ENCODE measurements at regions not wholly inside any gene's neighbourhood (a gene's known extent, or its start where the extent isn't known, plus 50 kb on each side); places are given as distances from the start of the nearest gene placed in this dataset.

DNA sequence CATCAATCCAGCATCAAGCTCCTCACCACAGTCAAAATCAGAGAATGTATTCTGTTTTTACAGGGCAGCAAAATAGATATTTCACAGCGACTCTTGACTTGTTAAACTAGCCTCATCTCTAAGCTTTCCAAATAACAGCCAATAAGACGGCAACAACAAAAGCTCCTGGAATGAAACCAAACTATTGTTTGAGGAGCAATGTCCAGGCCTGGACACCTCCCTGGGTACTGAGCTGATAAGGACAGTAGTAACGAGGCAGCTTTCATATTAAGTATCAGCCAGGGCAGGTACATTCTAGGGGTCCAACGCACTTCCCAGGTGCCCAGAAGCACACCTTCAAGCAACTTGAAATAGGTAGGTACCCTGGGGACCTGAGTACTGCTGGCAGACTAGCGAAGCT, 260.3 kb downstream of the ENC1 start:
- TF ChIP-seq, protein P1, sequence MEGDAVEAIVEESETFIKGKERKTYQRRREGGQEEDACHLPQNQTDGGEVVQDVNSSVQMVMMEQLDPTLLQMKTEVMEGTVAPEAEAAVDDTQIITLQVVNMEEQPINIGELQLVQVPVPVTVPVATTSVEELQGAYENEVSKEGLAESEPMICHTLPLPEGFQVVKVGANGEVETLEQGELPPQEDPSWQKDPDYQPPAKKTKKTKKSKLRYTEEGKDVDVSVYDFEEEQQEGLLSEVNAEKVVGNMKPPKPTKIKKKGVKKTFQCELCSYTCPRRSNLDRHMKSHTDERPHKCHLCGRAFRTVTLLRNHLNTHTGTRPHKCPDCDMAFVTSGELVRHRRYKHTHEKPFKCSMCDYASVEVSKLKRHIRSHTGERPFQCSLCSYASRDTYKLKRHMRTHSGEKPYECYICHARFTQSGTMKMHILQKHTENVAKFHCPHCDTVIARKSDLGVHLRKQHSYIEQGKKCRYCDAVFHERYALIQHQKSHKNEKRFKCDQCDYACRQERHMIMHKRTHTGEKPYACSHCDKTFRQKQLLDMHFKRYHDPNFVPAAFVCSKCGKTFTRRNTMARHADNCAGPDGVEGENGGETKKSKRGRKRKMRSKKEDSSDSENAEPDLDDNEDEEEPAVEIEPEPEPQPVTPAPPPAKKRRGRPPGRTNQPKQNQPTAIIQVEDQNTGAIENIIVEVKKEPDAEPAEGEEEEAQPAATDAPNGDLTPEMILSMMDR (IDR thresholded peaks at IDR 0.05), result no peak
- no peak for TF ChIP-seq POLR2A (IDR thresholded peaks at IDR 0.05)
- no peaks in the 10 kb centered on the region for H3K27me3 ChIP-seq
- intact Hi-C loops (cut with DNase I; ENCODE audit: low total_unique reads), result no loop called here
- no peaks in the 10 kb centered on the region for H3K9me3 ChIP-seq
- WGBS, 2 donors, result 61 to 72% methylated on average over 4 to 5 of the region's 5 CpGs
- peaks cover 24% of the 10 kb centered on the region for H3K4me1 ChIP-seq
- H3K27ac ChIP-seq, result no peak overlapping the region
- H3K36me3 ChIP-seq (ENCODE audit: low read depth, missing control alignments), result no peaks in the 10 kb centered on the region
- no peak overlapping the region for H3K4me3 ChIP-seq
- DNase-seq, result no peak

- Histone ChIP-seq H3K27me3 (no peaks in the 10 kb centered on the region), H3K4me3 (no peak overlapping the region), H3K36me3 (ENCODE audit: low read depth, missing control alignments) (no peaks in the 10 kb centered on the region), H3K27ac (no peak overlapping the region), H3K4me1 (peaks cover 15% of the 10 kb centered on the region), H3K9me3 (no peaks in the 10 kb centered on the region)
- intact Hi-C loops (cut with DNase I; ENCODE audit: low total_unique reads), result no loop called here
- TF ChIP-seq, protein P1 (IDR thresholded peaks at IDR 0.05), result no peak
- TF ChIP-seq POLR2A (IDR thresholded peaks at IDR 0.05), result no peak
- WGBS, 2 donors, result 88 to 100% methylated on average over 1 of the region's 1 CpG
- no peak for DNase-seq
Observed at GRCh38 chr5:74378464-74378863, 262.1 kb downstream of the ENC1 start.

DNA sequence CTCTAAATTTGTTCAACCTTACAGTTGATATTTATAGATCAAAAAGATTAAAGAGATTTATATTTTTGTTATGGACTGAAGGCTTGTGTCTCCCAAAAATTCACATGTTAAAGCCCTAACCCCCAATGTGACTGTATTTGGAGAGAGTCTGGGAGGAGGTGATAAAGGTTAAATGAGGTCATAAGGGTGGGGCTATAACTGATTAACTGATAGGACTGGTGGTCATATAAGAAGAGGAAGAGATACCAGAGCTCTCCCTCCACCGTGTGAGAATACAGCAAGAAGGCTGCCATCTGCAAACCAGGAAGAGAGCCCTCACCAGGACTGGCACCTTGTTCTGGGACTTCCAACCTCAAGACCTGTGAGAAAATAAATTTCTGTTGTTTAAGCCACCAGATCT, 264.3 kb downstream of the ENC1 start:
- no peak overlapping the region for H3K4me3 ChIP-seq
- WGBS, 2 donors, result 77 to 91% methylated on average over 1 of the region's 1 CpG
- H3K4me1 ChIP-seq, result no peaks in the 10 kb centered on the region
- DNase-seq, result no peak
- no peaks in the 10 kb centered on the region for H3K27me3 ChIP-seq
- H3K36me3 ChIP-seq (ENCODE audit: low read depth, missing control alignments), result no peaks in the 10 kb centered on the region
- TF ChIP-seq, protein P1 (IDR thresholded peaks at IDR 0.05), result no peak
- no peak for TF ChIP-seq POLR2A (IDR thresholded peaks at IDR 0.05)
- no peaks in the 10 kb centered on the region for H3K9me3 ChIP-seq
- intact Hi-C loops (cut with DNase I; ENCODE audit: low total_unique reads), result no loop called here
- H3K27ac ChIP-seq, result no peak overlapping the region

GRCh38 chr5:74375271-74375670, 265.3 kb downstream of the ENC1 start:
- H3K4me3 ChIP-seq, result no peak overlapping the region
- 61 to 84% methylated on average over 2 of the region's 2 CpGs for WGBS, 2 donors
- H3K36me3 ChIP-seq (ENCODE audit: low read depth, missing control alignments), result no peaks in the 10 kb centered on the region
- H3K27me3 ChIP-seq, result no peaks in the 10 kb centered on the region
- intact Hi-C loops (cut with DNase I; ENCODE audit: low total_unique reads), result no loop called here
- DNase-seq, result no peak
- no peaks in the 10 kb centered on the region for H3K9me3 ChIP-seq
- no peak overlapping the region for H3K27ac ChIP-seq
- TF ChIP-seq, protein P1 (IDR thresholded peaks at IDR 0.05), result no peak
- no peak for TF ChIP-seq POLR2A (IDR thresholded peaks at IDR 0.05)
- no peaks in the 10 kb centered on the region for H3K4me1 ChIP-seq

DNA sequence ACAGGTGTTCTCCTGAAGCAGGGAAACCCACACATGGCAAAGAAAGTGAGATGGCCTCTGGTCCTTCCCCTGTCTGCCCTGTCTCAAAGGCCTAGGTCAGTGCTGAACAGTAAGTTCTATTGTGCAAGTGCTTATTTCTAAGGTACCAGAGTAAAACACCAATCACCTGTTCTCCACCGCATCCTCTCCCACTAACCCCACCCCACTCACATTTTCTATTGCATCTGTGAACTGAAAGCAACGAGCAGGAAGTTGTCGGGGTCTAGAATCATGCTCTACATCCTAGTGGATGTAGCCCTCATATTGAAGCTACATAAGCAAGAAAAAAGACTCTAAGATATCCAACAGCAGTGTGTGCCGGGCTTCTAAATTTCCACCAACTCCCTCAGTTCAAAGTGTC, 265.9 kb downstream of the ENC1 start:
- Histone ChIP-seq H3K4me3 (no peak overlapping the region), H3K9me3 (no peaks in the 10 kb centered on the region), H3K27me3 (no peaks in the 10 kb centered on the region), H3K4me1 (no peaks in the 10 kb centered on the region), H3K27ac (no peak overlapping the region), H3K36me3 (ENCODE audit: low read depth, missing control alignments) (no peaks in the 10 kb centered on the region)
- TF ChIP-seq, protein P1 (IDR thresholded peaks at IDR 0.05), result no peak
- TF ChIP-seq POLR2A (IDR thresholded peaks at IDR 0.05), result no peak
- DNase-seq, result no peak
- WGBS, 2 donors, result 90 to 92% methylated on average over 4 of the region's 4 CpGs
- intact Hi-C loops (cut with DNase I; ENCODE audit: low total_unique reads), result no loop called here

All from testis (tissue), 2 donors.